ENCODE measurements at regions not wholly inside any gene's neighbourhood (a gene's known extent, or its start where the extent isn't known, plus 50 kb on each side); places are given as distances from the start of the nearest gene placed in this dataset.
"Not testable (repeated sequence)": the region's sequence is repeated elsewhere in the genome, so short reads cannot be mapped to it uniquely, and the experiment has no call there.

GRCh38 chr16:85435700-85436099 is 177.4 kb upstream of the GSE1 start:
- intact Hi-C loops (cut with micrococcal nuclease) = no loop called here

- intact Hi-C loops (cut with micrococcal nuclease) = no loop called here
Measured at GRCh38 chr16:85436207-85436606, 176.9 kb upstream of the GSE1 start.

GRCh38 chr16:85436636-85437165 is 176.4 kb upstream of the GSE1 start:
- intact Hi-C loops (cut with micrococcal nuclease) = no loop called here

DNA sequence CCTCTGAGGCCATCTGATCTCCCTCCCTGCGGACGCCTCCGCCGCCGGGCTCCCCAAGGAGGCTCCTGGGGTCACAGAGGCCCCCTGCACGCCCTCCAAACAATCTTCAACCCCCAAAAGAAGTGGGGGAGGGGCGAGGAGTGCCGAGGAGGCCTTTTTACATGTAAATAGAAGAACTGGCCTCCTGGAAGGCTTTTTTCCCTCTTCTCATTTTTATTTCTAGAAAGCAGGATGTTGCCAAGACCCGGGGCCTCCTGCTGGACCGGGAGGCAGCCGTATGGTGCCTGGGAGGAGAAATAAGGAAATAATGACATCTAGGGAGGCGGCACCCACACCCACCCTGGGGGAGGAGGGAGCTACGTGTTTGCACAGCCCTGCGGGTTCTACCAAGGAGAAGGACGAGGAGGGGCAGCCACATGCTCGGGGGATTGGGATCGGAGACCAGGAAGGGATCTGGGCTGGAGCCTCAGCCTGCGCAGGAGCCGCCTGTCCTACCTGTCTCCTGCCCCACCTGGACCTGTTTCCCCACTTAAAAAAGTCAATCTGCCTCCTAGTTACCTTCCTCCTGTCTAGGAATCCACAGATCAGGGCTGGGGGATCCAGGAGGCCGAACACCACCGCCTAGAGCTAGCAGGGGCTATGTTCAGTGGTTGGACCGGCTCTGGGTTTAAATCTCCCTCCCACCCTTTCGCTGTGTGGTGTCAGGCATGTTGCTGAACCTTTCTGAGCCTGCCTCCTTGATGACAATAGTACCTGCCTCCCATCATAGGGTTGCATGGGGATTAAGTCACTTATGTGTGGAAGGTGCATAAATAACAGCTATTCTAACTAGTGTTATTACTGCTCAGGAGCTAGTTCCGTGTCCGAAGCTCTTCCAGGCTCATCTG is 175.7 kb upstream of the GSE1 start:
- intact Hi-C loops (cut with micrococcal nuclease) = no loop called here

- intact Hi-C loops (cut with micrococcal nuclease) = no loop called here
Measured at GRCh38 chr16:85438981-85439685, 174.0 kb upstream of the GSE1 start.

GRCh38 chr16:85440744-85441143 is 172.4 kb upstream of the GSE1 start:
- intact Hi-C loops (cut with micrococcal nuclease) = no loop called here

DNA sequence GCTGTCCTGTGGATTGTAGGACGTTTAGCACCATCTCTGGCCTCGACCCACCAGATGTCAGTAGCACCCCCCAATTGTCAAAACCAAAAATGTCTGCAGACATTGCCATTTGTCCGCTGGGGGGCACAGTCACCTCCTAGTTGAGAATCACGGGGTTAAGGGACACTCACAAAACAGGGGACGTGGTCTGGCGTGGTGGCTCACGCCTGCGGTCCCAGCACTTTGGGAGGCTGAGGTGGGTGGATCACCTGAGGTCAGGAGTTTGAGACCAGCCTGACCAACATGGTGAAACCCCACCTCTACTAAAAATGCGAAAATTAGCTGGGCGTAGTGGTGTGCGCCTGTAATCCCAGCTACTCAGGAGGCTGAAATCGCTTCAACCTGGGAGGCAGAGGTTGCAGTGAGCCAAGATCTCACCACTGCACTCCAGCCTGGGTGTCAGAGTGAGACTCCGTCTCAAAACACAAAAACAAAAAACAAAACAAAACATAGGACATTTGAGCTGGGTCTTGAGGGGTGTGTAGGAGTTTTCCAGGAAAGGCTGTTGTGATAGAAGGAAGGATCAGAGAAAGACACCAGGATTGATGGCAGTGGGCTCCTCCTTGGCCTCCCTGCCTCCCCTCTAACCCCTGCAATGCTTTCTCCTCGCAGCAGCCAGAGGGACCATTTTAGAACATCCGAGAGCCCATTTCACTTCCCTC is 171.8 kb upstream of the GSE1 start:
- intact Hi-C loops (cut with micrococcal nuclease) = no loop called here

DNA sequence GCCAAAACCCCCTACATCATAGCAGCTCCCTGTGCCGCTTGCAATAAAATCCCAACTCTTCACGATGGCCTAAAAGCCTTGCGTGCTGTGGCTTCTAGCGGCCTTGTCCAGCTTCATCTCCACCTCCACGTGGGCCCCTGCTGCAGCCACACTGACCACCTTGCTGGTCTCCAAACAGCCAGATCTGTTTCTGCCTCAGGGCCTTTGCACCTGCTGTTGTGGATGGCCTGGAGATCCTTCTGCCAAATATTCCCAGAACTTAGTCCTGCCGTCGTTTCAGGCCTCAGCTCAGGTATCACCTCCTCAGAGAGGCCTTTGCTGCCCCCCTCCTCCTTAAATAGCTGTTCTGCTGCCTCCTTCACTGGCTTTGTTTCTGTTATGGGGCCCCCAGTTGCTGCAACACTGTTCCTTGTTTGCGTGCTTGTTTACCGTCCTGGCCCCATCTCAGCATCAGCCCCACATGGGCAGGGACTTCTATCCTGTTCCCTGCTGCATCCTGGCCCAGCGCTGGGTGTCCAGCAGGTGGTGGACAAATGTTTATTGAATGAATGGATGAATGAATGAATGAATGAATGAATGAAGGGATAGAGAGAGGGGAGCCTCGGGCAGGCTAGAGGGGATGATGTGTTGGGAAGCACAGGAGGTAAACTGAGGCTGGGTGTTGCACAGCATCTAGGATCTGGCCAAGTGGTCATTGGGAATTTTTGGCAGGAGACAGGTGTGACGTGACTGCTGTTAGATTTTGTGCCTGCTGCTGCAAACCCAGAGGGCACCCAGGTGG is 171.0 kb upstream of the GSE1 start:
- intact Hi-C loops (cut with micrococcal nuclease) = no loop called here

DNA sequence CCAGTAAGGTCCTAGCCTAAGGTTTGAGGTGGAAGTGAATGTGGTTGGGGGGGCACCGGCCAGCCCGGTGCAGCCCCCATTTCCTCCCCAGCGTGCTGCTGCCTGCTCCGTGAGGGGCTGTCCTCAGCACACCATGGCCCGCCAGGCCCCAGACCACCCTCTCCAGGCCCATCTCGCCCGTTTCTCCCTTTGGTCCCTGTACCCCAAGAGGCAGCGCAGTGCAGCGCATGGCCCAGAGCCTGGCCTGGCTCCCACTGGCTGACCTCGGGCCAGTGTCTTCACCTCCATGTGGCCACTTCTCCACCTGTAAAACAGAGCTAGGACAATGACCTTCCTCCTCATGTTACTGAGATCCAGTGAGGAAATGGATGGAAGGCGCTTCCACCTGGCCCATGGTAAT is 170.0 kb upstream of the GSE1 start:
- intact Hi-C loops (cut with micrococcal nuclease) = no loop called here

DNA sequence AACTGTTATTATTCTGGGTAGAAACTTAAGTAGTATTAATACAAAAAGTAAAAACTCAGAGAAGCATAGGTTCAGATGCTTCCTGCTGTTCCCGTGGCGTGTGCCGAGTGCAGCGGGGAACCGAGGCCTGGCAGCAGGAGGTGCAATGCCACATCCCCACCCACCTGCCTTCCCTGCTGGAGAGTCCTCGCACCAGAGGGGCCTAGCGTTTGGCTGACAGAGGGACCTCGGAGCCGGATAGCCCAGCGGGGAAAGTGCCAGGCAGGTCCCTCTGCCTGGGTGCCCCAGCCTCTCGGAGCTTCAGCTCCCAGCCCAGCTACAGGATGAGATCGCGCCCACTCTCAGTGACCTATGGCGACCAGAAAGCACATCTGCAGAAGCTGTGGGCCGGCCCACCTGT is 169.6 kb upstream of the GSE1 start:
- intact Hi-C loops (cut with micrococcal nuclease) = no loop called here

DNA sequence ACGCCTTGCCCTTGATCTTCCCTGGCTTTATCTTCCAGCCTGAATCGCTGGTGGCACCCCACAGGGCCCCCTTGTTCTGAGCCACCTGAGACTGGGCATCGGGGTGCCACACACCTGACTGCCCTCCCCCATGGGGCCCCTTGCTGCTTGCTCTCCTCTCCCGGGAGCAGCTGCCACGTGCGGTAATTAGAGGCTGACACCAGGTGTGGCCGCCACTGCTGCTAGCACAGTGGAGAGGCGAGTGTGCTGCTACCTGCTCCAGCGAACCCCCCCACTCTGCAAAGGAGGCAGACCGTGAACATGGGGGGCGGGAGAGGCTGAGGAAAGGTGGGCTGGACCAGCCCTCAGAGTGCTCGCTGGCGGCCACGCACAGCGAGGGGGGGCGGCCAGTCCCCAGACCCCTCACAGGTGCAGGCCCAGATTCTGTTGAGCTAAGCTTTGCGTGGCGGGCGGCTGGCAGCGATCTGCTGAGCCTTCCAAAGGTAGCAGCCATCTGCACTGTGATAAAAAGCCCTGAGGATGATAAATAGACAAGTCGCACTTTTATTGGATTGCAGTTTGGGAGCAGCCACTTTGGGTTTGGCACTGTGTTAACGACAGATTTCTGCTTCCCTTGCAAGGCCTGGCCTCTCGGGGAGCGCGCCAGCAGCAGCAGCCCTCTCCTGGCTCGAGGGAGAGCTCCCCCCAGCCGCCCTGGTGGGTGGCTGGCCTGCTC is 167.9 kb upstream of the GSE1 start:
- intact Hi-C loops (cut with micrococcal nuclease) = no loop called here

- intact Hi-C loops (cut with micrococcal nuclease) = no loop called here
Measured at GRCh38 chr16:85445779-85446222, 167.3 kb upstream of the GSE1 start.

GRCh38 chr16:85446951-85447692 is 166.0 kb upstream of the GSE1 start:
- intact Hi-C loops (cut with micrococcal nuclease) = no loop called here

- intact Hi-C loops (cut with micrococcal nuclease) = no loop called here
Measured at GRCh38 chr16:85447693-85448313, 165.3 kb upstream of the GSE1 start.

GRCh38 chr16:85448557-85449190 is 164.4 kb upstream of the GSE1 start:
- intact Hi-C loops (cut with micrococcal nuclease) = no loop called here

DNA sequence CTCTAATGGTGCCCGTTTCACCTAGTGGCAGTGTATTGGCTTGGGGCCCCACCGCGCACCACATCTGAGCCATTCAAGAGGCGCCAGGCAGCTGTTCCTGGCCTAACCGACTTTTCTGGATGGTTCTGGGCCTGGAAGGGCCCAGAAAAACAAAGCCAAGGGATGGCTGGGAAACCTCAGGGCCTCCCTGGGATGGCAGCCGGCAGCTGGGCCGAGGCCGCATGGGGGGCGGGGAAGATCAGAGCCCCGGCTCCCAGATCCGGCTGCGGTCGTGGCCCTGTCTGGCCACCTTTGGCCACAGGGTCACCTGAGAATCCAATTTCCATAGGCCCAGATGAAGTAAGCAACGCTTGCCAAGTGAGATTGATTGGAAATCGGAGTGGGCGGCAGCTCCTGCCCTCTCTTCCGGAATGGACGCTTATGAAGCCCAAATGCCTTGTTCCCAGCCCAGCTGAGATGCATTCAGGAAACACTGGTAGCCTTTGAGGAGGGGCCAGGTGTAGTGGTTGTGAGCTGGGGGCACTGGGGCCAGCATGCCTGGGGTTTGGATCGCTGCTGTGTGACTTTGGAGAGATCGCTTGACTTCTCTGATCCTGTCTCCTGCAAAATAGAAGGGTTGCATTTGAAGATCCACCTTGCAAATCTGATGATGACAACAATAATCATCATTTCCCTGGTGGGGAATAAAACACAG is 163.8 kb upstream of the GSE1 start:
- intact Hi-C loops (cut with micrococcal nuclease) = no loop called here

DNA sequence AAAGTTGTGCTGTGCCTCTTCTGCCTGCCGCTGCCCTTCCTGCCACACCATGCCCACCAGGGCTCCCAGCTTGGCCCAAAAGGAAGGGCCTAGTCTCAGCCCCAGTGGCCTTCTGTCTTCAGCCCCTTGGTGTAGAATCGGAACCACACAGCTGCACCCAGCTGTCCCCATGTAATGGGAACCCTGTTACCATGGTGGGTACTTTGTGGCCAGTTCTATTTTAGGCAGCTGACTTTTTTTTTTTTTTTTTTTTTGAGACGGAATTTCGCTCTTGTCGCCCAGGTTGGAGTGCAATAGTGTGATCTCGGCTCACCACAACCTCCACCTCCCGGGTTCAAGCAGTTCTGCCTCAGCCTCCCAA is 163.3 kb upstream of the GSE1 start:
- intact Hi-C loops (cut with micrococcal nuclease) = no loop called here

GRCh38 chr16:85451142-85451541 is 162.0 kb upstream of the GSE1 start:
- intact Hi-C loops (cut with micrococcal nuclease) = not testable (repeated sequence)
